Endothelial cell of umbilical vein (primary cell): ENCODE measurements at regions not wholly inside any gene's neighbourhood (a gene's known extent, or its start where the extent isn't known, plus 50 kb on each side); places are given as distances from the start of the nearest gene placed in this dataset.

Source experiments
- BruUV-seq: library from RNA; stranded (reverse); fragments of 400-500 nt; replicated peaks from 2 replicates; lab custom pipeline; 2021; lab: Mats Ljungman, UMichigan
- CTCF ChIA-PET: fragments of 300-600, 350-600 bp; sonication (Branson Sonifier 250); formaldehyde crosslinking; loops from one replicate; lab custom pipeline; 2021; ENCODE audit warnings: antibody characterized with exemption, inconsistent platforms; lab: Charles Lee
- POLR2A ChIA-PET: fragments of 300-600, 350-600 bp; sonication (Branson Sonifier 250); formaldehyde crosslinking; loops from one replicate; lab custom pipeline; 2021; ENCODE audit warnings: antibody characterized with exemption, inconsistent platforms; lab: Charles Lee
- DNase-seq: peaks from one replicate; pipeline ENCODE4 v3.0.0-alpha.2; 2011; ENCODE audit warnings: low read depth, low spot score
- FAIRE-seq: peaks from 2 replicates; lab custom pipeline; 2011; peaks lifted over from hg19 to GRCh38; lab: Jason Lieb, UNC
- H2AFZ ChIP-seq: 2 replicates; pipeline ENCODE4 v1.6.0; 2012; ENCODE audit warnings: low read depth, low read length, control low read depth, inconsistent platforms
- H3K27ac ChIP-seq: 2 replicates; pipeline ENCODE4 v1.5.1; 2011; ENCODE audit warnings: low read depth, mild to moderate bottlenecking, control low read depth, low read length, moderate library complexity; ENCODE audit not compliant: insufficient read depth
- H3K27me3 ChIP-seq, 2 experiments: 2 replicates each; pipeline versions ENCODE4 v1.6.0 to v1.6.1; 2011; ENCODE audit warnings: low read length in 2 of 2, mixed read lengths in 1 of 2; ENCODE audit not compliant: control insufficient read depth in 2 of 2, insufficient read depth in 2 of 2
- H3K36me3 ChIP-seq, 2 experiments: 2 replicates in 1 of 2; 3 replicates in 1 of 2; pipeline ENCODE4 v1.5.1; 2011; ENCODE audit warnings: low read length in 2 of 2, mild to moderate bottlenecking in 1 of 2, moderate library complexity in 1 of 2; ENCODE audit not compliant: control insufficient read depth in 2 of 2, insufficient read depth in 2 of 2; ENCODE audit errors: extremely low read depth in 1 of 2
- H3K4me1 ChIP-seq: 3 replicates; pipeline ENCODE4 v1.5.1; 2011; ENCODE audit warnings: mild to moderate bottlenecking, low read length; ENCODE audit not compliant: control insufficient read depth, insufficient read depth; ENCODE audit errors: extremely low read depth
- H3K4me2 ChIP-seq: 2 replicates; pipeline ENCODE4 v1.6.1; 2011; ENCODE audit warnings: low read length, control low read depth, mixed read lengths; ENCODE audit not compliant: insufficient read depth
- H3K4me3 ChIP-seq, 3 experiments: fragments of 200-600 bp in 1 of 3; sonication (generic), shearing (Covaris generic) in 1 of 3; replicated peaks in 1 of 3; 2 replicates each; pipeline ENCODE4 v1.5.1; 2011 to 2016; ENCODE audit warnings: control low read depth in 3 of 3, low read length in 3 of 3, mild to moderate bottlenecking in 2 of 3, inconsistent platforms in 1 of 3, low read depth in 1 of 3, moderate library complexity in 1 of 3; ENCODE audit not compliant: insufficient read depth in 1 of 3
- H3K79me2 ChIP-seq: 2 replicates; pipeline ENCODE4 v1.6.0; 2012; ENCODE audit warnings: low read length, inconsistent platforms; ENCODE audit not compliant: control insufficient read depth, insufficient read depth
- H3K9ac ChIP-seq: replicated peaks from 2 replicates; pipeline ENCODE3; 2011; ENCODE audit warnings: low read length, control low read depth; ENCODE audit not compliant: insufficient read depth; ENCODE audit errors: extremely low read depth
- H3K9me1 ChIP-seq: replicated peaks from 3 replicates; pipeline ENCODE4 v1.6.0; 2011; ENCODE audit warnings: mild to moderate bottlenecking, low read length; ENCODE audit not compliant: control insufficient read depth, insufficient read depth; ENCODE audit errors: extremely low read depth
- H3K9me3 ChIP-seq: replicated peaks from 2 replicates; pipeline ENCODE4 v1.5.1; 2012; ENCODE audit warnings: low read length, inconsistent platforms; ENCODE audit not compliant: control insufficient read depth, insufficient read depth
- H4K20me1 ChIP-seq: replicated peaks from 2 replicates; pipeline ENCODE3; 2011; ENCODE audit warnings: mild to moderate bottlenecking, low read length; ENCODE audit not compliant: control insufficient read depth, insufficient read depth; ENCODE audit errors: extremely low read depth
- EZH2 ChIP-seq: IDR thresholded peaks from 2 replicates; pipeline ENCODE4 v1.6.1; 2012; ENCODE audit warnings: borderline replicate concordance, low read depth, mild to moderate bottlenecking, moderate library complexity, low read length, inconsistent platforms; ENCODE audit not compliant: severe bottlenecking
- FOS ChIP-seq: IDR thresholded peaks from 2 replicates; pipeline ENCODE4 v1.6.1; 2011; ENCODE audit warnings: mild to moderate bottlenecking, low read length, moderate library complexity, borderline replicate concordance; ENCODE audit not compliant: insufficient read depth
- GATA2 ChIP-seq: IDR thresholded peaks from 2 replicates; pipeline ENCODE4 v1.7.0; 2011; ENCODE audit warnings: low read depth, mild to moderate bottlenecking, moderate library complexity, mixed read lengths, low read length; ENCODE audit not compliant: insufficient read length, insufficient read depth
- JUN ChIP-seq: IDR thresholded peaks from 2 replicates; pipeline ENCODE4 v1.6.1; 2011; ENCODE audit warnings: borderline replicate concordance, low read depth; ENCODE audit not compliant: insufficient read length, insufficient read depth
- MYC ChIP-seq: IDR thresholded peaks from one replicate; pipeline ENCODE4 v1.6.1; 2011; ENCODE audit warnings: mild to moderate bottlenecking, low read depth, low read length
- POLR2A ChIP-seq: IDR thresholded peaks from 2 replicates; pipeline ENCODE4 v1.6.1; 2012; ENCODE audit warnings: low read depth, mild to moderate bottlenecking, control low read depth, low read length
- POLR2AphosphoS5 ChIP-seq: IDR thresholded peaks from 2 replicates; pipeline ENCODE4 v1.6.1; 2012; ENCODE audit warnings: low read depth, mild to moderate bottlenecking, control low read depth, low read length, moderate library complexity; ENCODE audit not compliant: insufficient read depth
- dilution Hi-C: fragments of 300-500 bp; cut with MboI; formaldehyde crosslinking; loops from one replicate; pipeline ENCODE4 v1.15.0; 2019; ENCODE audit warnings: low sequenced_read_pairs; ENCODE audit not compliant: extremely low pct_ligation_motif_present
- intact Hi-C: fragments of 100-400 bp; cut with micrococcal nuclease; formaldehyde crosslinking; loops from one replicate; pipeline ENCODE4 v1.10.0; 2022
- TF ChIP-seq, protein P1 (sequence below): IDR thresholded peaks from 2 replicates; pipeline ENCODE4 v1.6.1; 2011; ENCODE audit not compliant: insufficient read depth, insufficient read length
- TF ChIP-seq, protein P2 (sequence below), 2 donors: IDR thresholded peaks; 1 replicate in 1 of 2; 2 replicates in 1 of 2; pipeline ENCODE4 v1.5.1; 2011; ENCODE audit warnings: low read length in 2 of 2, mild to moderate bottlenecking in 2 of 2, moderate library complexity in 2 of 2, control low read depth in 1 of 2, inconsistent platforms in 1 of 2, low read depth in 1 of 2; ENCODE audit not compliant: insufficient read depth in 1 of 2; ENCODE audit errors: extremely low read depth in 1 of 2

DNA sequence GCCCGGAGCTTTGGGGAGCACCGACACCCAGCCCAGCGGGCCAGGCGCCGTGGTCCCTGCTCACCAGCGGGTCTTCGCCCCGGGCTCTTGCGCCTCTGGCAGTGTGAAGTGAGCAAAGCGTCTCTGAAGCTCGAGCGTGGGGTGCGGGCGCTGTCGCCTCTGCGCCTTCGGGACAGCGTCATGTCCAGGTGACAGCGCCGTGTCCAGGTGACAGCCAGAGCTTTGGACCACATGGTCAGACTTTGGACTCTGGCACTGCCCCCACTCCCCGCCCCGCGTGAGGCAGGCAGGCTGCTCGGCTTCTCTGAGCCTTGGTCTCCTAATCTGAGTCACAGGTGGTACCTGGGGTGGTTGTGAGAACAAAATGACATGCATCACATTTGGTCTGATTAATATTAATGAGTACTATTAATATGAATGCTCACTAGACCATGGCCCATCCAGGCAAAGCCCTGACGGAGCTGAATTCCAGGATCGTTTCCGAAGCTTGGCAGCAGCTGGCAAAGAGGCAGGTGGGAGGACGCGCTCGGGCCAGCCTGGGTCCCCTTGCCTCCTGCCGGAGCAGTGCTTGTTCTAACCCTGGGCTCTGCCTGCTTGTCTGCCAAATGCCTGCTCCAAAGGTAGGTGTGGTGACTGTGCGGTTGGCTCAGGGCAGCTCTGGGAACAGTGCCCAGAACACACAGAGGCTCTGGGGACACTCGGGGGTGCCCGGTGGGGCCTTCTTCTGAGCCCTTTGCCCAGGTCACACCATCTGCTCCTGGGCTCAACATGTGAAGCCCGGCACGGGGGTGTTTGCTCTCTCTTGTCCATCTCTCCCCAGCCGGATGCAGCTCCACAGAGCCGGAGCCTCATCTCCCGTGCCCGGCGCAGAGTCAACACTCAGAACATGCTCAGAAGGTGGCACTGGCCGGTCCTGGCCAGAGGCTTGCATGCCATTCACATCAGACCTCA lies 157.1 kb downstream of the OLFM1 start:
- Histone ChIP-seq H3K9ac (no peak overlapping the region), H3K27me3 (no peaks in the 10 kb centered on the region), H3K36me3 (no peaks in the 10 kb centered on the region), H4K20me1 (no peaks in the 10 kb centered on the region), H3K4me1 (no peaks in the 10 kb centered on the region), H3K79me2 (no peaks in the 10 kb centered on the region), H2AFZ (no peak overlapping the region), H3K4me2 (no peak overlapping the region), H3K9me3 (no peaks in the 10 kb centered on the region), H3K4me3 (no peak overlapping the region), H3K9me1 (no peaks in the 10 kb centered on the region), H3K27ac (no peak overlapping the region)
- ChIA-PET POLR2A (no interaction called here), CTCF (no interaction called here)
- FAIRE-seq: no peak
- TF ChIP-seq POLR2AphosphoS5: no peak
- TF ChIP-seq JUN: no peak
- TF ChIP-seq POLR2A: no peak
- no peak for TF ChIP-seq GATA2
- no peak for TF ChIP-seq FOS
- TF ChIP-seq, protein P1, sequence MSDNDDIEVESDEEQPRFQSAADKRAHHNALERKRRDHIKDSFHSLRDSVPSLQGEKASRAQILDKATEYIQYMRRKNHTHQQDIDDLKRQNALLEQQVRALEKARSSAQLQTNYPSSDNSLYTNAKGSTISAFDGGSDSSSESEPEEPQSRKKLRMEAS: no peak
- TF ChIP-seq, protein P2, sequence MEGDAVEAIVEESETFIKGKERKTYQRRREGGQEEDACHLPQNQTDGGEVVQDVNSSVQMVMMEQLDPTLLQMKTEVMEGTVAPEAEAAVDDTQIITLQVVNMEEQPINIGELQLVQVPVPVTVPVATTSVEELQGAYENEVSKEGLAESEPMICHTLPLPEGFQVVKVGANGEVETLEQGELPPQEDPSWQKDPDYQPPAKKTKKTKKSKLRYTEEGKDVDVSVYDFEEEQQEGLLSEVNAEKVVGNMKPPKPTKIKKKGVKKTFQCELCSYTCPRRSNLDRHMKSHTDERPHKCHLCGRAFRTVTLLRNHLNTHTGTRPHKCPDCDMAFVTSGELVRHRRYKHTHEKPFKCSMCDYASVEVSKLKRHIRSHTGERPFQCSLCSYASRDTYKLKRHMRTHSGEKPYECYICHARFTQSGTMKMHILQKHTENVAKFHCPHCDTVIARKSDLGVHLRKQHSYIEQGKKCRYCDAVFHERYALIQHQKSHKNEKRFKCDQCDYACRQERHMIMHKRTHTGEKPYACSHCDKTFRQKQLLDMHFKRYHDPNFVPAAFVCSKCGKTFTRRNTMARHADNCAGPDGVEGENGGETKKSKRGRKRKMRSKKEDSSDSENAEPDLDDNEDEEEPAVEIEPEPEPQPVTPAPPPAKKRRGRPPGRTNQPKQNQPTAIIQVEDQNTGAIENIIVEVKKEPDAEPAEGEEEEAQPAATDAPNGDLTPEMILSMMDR (IDR thresholded peaks at IDR 0.05; ENCODE audit: extremely low read depth in 1 of 2, insufficient read depth in 1 of 2, low read depth in 1 of 2, low read length in 2 of 2): no peak
- TF ChIP-seq EZH2: no peak
- TF ChIP-seq MYC: no peak
- dilution Hi-C loops: no loop called here
- no TSS peak for BruUV-seq
- DNase-seq: no peak
- intact Hi-C loops: no loop called here
